ENCODE measurements at regions not wholly inside any gene's neighbourhood (a gene's known extent, or its start where the extent isn't known, plus 50 kb on each side); places are given as distances from the start of the nearest gene placed in this dataset.
"Not testable (repeated sequence)": the region's sequence is repeated elsewhere in the genome, so short reads cannot be mapped to it uniquely, and the experiment has no call there.

- in situ Hi-C loops (cut with HindIII; ENCODE audit: low sequenced_read_pairs): no loop called here
Measured at GRCh38 chr9:106478727-106479126, 384.2 kb upstream of the ZNF462 start.

GRCh38 chr9:106479679-106480078 lies 383.3 kb upstream of the ZNF462 start:
- in situ Hi-C loops (cut with HindIII; ENCODE audit: low sequenced_read_pairs): no loop called here

DNA sequence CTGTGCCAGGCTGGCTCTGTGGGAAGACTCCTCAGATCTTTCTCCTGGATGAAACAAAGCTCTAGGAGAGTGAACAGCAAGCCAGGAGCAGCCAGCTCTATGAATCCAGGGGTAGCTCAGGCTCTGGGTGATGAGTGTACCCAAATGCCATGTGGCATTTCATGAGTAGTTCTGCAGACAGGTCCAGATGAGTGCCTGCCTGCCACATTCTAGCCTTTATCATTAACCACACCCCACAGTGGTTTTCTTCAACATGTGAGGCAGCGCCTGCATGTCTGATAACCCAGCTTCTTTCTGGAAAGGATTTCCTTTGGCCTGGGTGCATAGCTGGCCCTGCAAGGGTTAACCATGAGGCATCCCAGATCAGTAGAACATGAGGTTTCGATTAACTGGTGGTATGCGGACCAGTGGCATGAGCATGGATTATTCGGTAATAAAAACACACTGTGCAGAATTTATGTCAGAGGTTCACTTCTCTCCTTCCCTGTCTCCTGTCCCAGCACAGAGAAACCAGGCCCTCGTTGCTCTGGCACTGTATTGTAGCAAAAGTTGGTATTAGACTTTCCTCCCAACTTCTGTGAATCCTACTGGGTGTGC lies 381.9 kb upstream of the ZNF462 start:
- in situ Hi-C loops (cut with HindIII; ENCODE audit: low sequenced_read_pairs): no loop called here

DNA sequence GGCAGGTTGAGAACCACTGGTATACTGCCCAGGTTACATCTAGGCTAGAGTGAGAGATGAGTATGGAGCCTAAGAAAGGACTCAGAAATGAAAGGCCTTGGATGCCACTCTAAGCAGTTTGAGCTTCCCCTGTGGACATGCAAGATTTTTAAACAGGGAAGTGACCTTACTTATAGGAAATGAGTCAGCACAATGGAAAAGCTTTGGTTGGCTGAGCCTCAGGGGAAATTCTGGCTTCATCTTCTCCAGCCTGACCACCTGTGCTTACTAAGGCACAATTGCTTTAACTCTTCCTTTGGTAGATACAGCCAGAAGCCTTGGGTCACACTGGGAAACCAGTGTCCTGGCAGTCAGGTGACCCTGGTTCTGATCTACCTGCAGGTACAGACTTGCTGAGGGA lies 380.2 kb upstream of the ZNF462 start:
- in situ Hi-C loops (cut with HindIII; ENCODE audit: low sequenced_read_pairs): no loop called here

- in situ Hi-C loops (cut with HindIII; ENCODE audit: low sequenced_read_pairs): no loop called here
Measured at GRCh38 chr9:106486685-106487084, 376.3 kb upstream of the ZNF462 start.

DNA sequence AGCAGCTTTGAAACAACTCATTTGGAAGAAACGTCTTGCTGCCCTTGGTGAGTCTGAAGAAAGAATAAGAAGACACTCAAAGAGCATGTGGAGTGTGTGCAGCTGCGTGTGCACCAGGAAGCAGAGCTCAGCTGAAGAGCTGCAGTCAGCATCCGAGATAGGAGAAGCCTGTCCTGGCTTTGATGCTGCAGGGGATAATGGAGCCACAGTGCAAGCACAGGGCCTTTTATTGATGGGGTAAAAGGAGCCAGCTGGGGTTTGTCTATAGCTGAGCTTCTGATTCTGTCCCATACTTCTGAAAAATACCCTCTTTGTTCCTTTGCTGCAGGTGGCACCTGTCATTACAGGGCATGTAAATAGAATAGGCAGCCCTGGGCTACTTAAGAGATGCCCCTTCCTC lies 375.7 kb upstream of the ZNF462 start:
- in situ Hi-C loops (cut with HindIII; ENCODE audit: low sequenced_read_pairs): no loop called here

GRCh38 chr9:106492126-106492525 lies 370.8 kb upstream of the ZNF462 start:
- in situ Hi-C loops (cut with HindIII; ENCODE audit: low sequenced_read_pairs): not testable (repeated sequence)

- in situ Hi-C loops (cut with HindIII; ENCODE audit: low sequenced_read_pairs): no loop called here
Measured at GRCh38 chr9:106500171-106500570, 362.8 kb upstream of the ZNF462 start.

- in situ Hi-C loops (cut with HindIII; ENCODE audit: low sequenced_read_pairs): not testable (repeated sequence)
Measured at GRCh38 chr9:106501210-106501609, 361.8 kb upstream of the ZNF462 start.

DNA sequence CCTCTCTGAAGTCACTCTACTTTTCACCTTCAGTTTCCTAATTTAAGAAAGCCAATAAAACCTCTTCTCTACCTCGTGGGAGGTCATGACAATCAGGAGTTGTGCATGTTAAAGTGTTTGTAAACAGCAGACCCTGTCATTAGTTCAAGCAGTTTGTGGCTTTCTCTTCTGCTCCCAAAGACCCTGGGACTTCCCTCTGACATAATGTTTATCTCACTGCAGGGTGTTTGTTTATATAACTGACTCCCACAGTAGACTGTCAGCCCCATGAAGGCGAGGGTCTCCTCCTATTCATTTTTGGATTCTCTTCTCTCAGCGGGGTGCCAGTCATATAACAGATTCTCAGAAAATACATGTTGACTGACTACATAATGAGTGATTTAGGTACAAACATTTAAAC lies 360.0 kb upstream of the ZNF462 start:
- in situ Hi-C loops (cut with HindIII; ENCODE audit: low sequenced_read_pairs): no loop called here

- in situ Hi-C loops (cut with HindIII; ENCODE audit: low sequenced_read_pairs): no loop called here
Measured at GRCh38 chr9:106503759-106504158, 359.2 kb upstream of the ZNF462 start.

- in situ Hi-C loops (cut with HindIII; ENCODE audit: low sequenced_read_pairs): no loop called here
Measured at GRCh38 chr9:106526716-106527204, 336.2 kb upstream of the ZNF462 start.

GRCh38 chr9:106528158-106528557 lies 334.8 kb upstream of the ZNF462 start:
- in situ Hi-C loops (cut with HindIII; ENCODE audit: low sequenced_read_pairs): no loop called here

DNA sequence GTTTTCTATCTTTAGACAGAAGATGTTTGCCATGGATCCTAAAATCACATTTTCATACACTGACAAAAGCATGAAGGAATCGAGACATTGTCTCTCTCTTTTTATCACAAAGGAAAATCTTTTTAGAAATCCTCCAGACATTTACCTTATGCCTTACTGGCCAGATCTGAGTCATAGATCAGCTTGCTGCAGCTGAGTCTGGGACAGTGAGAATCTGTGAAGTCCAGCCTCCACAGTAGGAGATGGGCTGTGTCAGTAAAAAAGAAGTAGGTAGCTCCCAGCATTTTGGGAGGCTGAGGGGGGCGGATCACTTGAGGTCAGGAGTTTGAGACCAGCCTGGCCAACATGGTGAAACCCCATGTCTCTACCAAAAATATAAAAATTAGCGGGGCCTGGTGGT lies 333.4 kb upstream of the ZNF462 start:
- in situ Hi-C loops (cut with HindIII; ENCODE audit: low sequenced_read_pairs): no loop called here

DNA sequence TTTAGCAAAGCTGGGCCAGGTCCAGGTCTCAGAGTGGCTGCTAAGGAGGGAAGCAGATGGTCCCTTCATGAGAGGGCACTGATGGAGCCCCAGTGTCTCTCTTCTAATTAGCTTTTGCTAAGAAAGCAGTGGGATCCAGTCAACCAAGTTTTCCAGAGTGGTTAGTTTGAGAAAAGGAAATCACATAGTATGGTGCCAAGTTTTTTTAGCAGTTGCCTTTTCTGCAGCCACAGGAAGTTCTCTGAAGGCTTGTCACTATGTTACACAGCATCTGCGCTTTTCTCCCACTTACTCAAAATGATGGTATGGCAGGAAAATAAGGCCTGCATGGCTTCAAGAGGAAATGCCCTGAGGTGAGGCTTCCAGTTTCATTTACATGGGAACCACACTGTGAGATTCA lies 331.5 kb upstream of the ZNF462 start:
- in situ Hi-C loops (cut with HindIII; ENCODE audit: low sequenced_read_pairs): no loop called here

DNA sequence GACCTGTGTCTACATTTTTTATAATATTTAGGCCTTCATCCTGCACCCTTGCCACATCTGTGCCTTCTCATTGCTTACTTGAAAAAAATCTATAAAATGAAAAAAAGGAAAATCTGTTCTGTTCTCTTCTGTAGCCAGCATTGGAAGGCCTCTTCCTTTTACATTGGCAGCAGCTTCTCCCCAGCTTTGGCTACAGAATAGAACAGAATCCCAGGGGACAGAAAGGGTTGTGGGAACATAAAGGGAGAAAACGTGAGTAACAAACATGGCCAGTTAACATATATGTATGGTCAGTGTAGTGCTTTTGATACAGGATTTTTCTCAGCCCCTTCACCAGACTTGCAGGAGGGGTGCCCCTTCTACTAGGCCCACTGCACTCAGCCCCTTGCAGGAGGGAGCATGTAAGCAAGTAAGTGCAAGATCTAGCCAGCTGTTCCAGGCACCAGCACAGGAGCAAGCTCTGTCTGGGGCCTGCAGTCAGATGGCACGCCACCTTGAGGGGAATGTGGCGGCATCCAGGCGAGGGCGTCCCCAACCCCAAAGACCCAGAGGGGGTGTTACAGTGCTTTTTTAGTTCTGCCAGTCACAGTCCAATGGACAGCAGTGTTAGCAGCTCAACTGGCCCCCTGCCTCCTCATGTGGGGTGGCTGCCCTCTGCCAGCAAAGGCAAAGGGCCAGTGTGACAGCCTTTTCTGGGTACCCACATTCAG lies 330.5 kb upstream of the ZNF462 start:
- in situ Hi-C loops (cut with HindIII; ENCODE audit: low sequenced_read_pairs): no loop called here

DNA sequence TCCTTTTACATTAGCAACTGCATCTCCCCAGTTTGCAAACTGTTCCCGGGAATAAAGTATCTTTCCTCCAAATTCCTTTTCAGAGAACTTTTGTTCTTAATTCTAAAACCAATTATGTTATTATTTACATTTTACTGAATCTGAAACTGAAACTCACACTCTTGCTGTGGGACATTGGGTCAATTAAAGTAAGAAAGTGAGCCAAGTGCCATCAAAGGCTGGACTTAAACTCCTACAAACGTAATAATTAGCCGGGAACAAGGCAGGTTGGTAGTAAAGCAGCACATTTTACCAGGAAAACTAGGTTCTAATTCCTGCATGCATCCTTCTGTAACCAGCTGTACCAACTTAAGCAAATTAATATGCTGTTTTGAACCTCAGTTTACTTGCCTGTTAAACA lies 328.2 kb upstream of the ZNF462 start:
- in situ Hi-C loops (cut with HindIII; ENCODE audit: low sequenced_read_pairs): no loop called here

- in situ Hi-C loops (cut with HindIII; ENCODE audit: low sequenced_read_pairs): no loop called here
Measured at GRCh38 chr9:106535439-106535838, 327.5 kb upstream of the ZNF462 start.

- in situ Hi-C loops (cut with HindIII; ENCODE audit: low sequenced_read_pairs): no loop called here
Measured at GRCh38 chr9:106557996-106558667, 304.8 kb upstream of the ZNF462 start.

- in situ Hi-C loops (cut with HindIII; ENCODE audit: low sequenced_read_pairs): no loop called here
Measured at GRCh38 chr9:106560540-106560939, 302.4 kb upstream of the ZNF462 start.

GRCh38 chr9:106575823-106576222 lies 287.1 kb upstream of the ZNF462 start:
- in situ Hi-C loops (cut with HindIII; ENCODE audit: low sequenced_read_pairs): no loop called here

DNA sequence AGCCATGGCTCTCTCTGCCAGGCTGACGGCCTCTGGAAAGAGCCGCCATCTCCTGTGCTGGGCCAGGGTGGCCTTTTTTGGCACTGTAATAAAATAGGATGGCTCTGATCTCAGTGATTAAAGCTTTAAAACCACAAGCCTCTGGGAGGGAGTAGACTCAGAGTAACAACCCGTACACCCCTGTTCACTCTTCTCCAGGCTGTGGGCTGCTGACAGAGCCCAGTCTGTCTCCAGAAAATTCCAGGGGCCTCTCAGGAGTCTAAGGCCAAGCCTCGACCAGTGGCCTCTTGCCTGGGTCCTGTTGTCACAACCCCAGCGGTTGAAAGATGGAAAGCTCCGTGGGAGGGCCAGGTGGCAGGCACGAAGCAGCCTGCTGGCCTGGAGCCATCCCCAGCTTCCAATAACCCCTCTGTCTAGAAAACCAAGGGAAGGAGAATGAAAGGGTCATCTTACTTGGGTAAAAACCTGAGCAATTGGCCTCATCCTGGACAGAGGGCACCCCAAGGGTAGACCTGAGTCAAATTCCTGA lies 286.7 kb upstream of the ZNF462 start:
- in situ Hi-C loops (cut with HindIII; ENCODE audit: low sequenced_read_pairs): no loop called here
